ENCODE measurements at regions not wholly inside any gene's neighbourhood (a gene's known extent, or its start where the extent isn't known, plus 50 kb on each side); places are given as distances from the start of the nearest gene placed in this dataset.

DNA sequence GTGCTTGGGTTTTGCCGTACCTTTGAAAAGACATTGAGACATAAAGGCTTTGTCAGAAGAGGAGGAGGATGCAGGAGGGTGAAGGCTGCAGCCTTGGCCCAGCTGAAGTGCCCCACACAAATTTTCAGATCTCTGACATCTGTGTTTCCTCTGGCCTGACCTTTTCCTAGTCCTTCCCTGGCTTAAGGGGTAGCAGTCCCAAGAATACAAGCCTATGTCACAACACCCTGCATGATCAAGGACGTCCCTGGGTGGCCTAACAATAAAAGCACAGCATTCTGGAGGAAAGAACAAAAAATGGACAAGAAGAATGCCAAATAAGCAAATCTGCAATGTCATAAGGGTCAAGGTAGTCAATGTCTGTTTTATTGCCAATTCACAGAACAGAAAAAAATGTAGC, 80.8 kb upstream of the FAM9C start:
- TF ChIP-seq BHLHE40 (IDR thresholded peaks at IDR 0.05; ENCODE audit: borderline replicate concordance) (no peak), TARDBP (IDR thresholded peaks at IDR 0.05) (no peak), FOXA1 (IDR thresholded peaks at IDR 0.05) (no peak), SUZ12 (IDR thresholded peaks at IDR 0.05) (no peak), SP1 (IDR thresholded peaks at IDR 0.05) (no peak), HDGF (IDR thresholded peaks at IDR 0.05; ENCODE audit: borderline replicate concordance) (no peak), FOXM1 (IDR thresholded peaks at IDR 0.05; ENCODE audit: borderline replicate concordance) (no peak), LEF1 (IDR thresholded peaks at IDR 0.05; ENCODE audit: borderline replicate concordance) (no peak), ELF4 (IDR thresholded peaks at IDR 0.05) (no peak), FOXK2 (IDR thresholded peaks at IDR 0.05) (no peak)
- TF ChIP-seq, protein P1, sequence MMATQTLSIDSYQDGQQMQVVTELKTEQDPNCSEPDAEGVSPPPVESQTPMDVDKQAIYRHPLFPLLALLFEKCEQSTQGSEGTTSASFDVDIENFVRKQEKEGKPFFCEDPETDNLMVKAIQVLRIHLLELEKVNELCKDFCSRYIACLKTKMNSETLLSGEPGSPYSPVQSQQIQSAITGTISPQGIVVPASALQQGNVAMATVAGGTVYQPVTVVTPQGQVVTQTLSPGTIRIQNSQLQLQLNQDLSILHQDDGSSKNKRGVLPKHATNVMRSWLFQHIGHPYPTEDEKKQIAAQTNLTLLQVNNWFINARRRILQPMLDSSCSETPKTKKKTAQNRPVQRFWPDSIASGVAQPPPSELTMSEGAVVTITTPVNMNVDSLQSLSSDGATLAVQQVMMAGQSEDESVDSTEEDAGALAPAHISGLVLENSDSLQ (IDR thresholded peaks at IDR 0.05): no peak
